Activated CD4-positive, alpha-beta T cell treated with anti-CD3 and anti-CD28 coated beads, Interleukin-2, Interleukin-6, amounts not matched to agents 100 ng/mL and 50 ng/mL, durations not matched to agents 16 hours and 8 hours (primary cell): ENCODE measurements at regions not wholly inside any gene's neighbourhood (a gene's known extent, or its start where the extent isn't known, plus 50 kb on each side); places are given as distances from the start of the nearest gene placed in this dataset.

Experiments used
- DNase-seq: peaks from one replicate; pipeline ENCODE4 v3.0.0-alpha.2; 2020

- DNase-seq, result no peak
Measured at GRCh38 chr11:70501933-70502540, 103.7 kb downstream of the CTTN start.

- DNase-seq, result no peak
Measured at GRCh38 chr11:70502677-70503467, 104.5 kb downstream of the CTTN start.

GRCh38 chr11:70503468-70504221 lies 105.3 kb downstream of the CTTN start:
- DNase-seq, result no peak

- DNase-seq, result no peak
Measured at GRCh38 chr11:70504246-70505020, 106.1 kb downstream of the CTTN start.

- no peak for DNase-seq
Measured at GRCh38 chr11:70505331-70505731, 107.0 kb downstream of the CTTN start.

GRCh38 chr11:70505761-70506657 lies 107.7 kb downstream of the CTTN start:
- no peak for DNase-seq

- DNase-seq, result no peak
Measured at GRCh38 chr11:70506658-70506970, 108.3 kb downstream of the CTTN start.

GRCh38 chr11:70506986-70507385 lies 108.7 kb downstream of the CTTN start:
- DNase-seq, result no peak

GRCh38 chr11:70507466-70508230 lies 109.3 kb downstream of the CTTN start:
- no peak for DNase-seq

- DNase-seq, result no peak
Measured at GRCh38 chr11:70508231-70508480, 109.8 kb downstream of the CTTN start.

GRCh38 chr11:70509476-70509875 lies 111.1 kb downstream of the CTTN start:
- DNase-seq, result no peak

GRCh38 chr11:70510106-70510505 lies 111.8 kb downstream of the CTTN start:
- no peak for DNase-seq

- DNase-seq, result no peak
Measured at GRCh38 chr11:70510571-70510970, 112.2 kb downstream of the CTTN start.

- DNase-seq, result no peak
Measured at GRCh38 chr11:70511345-70511744, 113.0 kb downstream of the CTTN start.

- DNase-seq, result no peak
Measured at GRCh38 chr11:70512716-70513115, 114.4 kb downstream of the CTTN start.

- DNase-seq, result no peak
Measured at GRCh38 chr11:70517203-70517602, 118.9 kb downstream of the CTTN start.

- DNase-seq, result no peak
Measured at GRCh38 chr11:70517988-70518907, 119.9 kb downstream of the CTTN start.

GRCh38 chr11:70519117-70519516 lies 120.8 kb downstream of the CTTN start:
- DNase-seq, result no peak

- DNase-seq, result no peak
Measured at GRCh38 chr11:70521475-70522308, 123.4 kb downstream of the CTTN start.

GRCh38 chr11:70522309-70522592 lies 123.9 kb downstream of the CTTN start:
- no peak for DNase-seq
